HG02970 (cell line): ENCODE measurements at regions not wholly inside any gene's neighbourhood (a gene's known extent, or its start where the extent isn't known, plus 50 kb on each side); places are given as distances from the start of the nearest gene placed in this dataset.
"Not testable (repeated sequence)": the region's sequence is repeated elsewhere in the genome, so short reads cannot be mapped to it uniquely, and the experiment has no call there.

Experiments used
- ATAC-seq: cut with Tn5 transposase; IDR thresholded peaks from one replicate; pipeline ENCODE4 v1.9.1; 2021; ENCODE audit warnings: mild to moderate bottlenecking, moderate library complexity, moderate number of reproducible peaks; ENCODE audit not compliant: unreplicated experiment, low FRiP score

DNA sequence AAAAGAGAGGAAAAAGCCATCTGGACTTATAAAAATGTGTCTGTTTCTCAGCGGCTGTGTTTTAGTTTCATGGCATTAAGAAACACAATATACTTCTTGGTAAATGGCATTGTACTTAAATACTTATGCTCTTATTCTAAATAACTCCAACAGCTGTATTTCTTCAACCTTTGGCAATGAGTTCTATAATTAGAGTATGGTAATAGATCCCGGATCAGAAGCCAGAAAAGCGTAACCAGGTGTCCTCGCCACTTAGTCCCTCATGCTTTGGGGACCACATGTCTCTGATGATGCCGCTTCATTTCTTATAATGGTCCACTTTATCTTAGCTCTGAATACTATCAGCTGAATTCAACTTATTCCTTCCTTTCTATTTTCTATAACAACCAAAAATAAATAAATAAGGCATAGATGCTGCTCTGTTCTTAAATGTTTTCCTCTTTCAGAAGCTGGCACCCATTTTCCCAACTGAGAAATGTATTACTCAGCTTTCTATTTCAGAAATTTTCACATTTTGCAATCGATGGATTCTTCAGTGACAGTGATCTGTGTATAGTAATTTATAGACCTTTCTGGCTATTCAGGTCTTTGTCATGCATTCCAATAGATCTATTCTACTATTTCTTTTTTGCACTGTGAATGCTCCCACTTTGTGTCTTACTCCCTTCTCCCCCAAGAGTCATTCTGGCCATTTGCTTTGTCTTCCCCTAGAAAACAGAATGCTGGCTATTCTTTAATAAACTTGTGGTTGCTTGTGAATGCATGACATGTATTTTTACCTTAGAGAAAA is 87.6 kb upstream of the KBTBD8 start:
- no peak for ATAC-seq

DNA sequence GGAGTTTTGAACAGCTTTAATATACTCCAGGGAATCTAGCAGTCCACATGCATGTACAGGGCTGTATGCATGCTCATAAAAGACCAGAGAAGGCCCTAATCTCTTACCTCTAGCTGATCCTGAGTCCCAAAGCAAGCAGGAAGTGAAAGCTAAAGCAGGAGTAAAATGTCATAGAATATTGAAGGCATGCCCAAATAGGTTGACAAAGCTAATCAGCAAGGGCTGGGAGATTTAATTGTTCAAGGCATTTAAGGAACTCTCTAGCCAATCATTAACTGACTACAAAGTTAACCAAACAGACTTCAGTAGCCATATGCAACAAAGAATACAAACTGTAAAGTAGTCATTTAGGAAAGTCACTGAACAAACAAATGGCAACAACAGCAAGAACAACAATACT is 85.8 kb upstream of the KBTBD8 start:
- no peak for ATAC-seq

DNA sequence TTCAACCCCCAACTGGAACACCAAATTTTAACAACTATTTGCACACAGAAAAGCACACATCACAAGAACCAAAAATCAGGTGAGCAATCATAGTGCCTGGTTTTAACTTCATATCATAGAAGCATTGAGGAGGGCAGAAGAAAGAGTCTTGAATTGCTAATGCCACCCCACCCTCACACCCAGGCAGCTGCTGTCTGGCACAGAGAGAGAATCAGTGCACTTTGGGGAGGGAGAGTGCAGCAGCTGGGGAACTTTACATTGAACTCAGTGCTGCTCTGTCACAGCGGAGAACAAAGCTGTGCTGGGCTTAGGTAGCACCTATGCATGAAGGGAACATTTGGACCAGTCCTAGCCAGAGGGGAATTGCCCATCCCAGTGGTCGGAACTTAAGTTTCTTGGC is 76.0 kb upstream of the KBTBD8 start:
- ATAC-seq, result no peak

DNA sequence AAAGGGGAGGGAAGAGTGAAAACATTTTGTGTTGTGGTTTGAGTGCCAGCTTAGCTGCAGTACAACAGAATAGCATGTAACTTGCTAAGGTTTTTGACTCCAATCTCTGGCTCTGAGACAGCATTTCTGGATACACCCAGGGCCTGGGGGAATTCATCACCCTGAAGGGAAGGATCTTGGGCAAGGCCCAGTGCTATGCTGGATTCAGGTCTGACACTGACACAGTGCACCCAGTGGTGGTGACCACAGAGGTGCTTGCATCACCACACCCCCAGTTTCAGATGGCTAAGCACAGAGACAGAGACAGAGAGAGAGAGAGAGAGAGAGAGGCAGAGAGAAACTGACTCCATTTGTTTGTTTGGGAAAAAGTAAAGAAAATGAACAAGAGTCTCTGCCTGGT is 74.1 kb upstream of the KBTBD8 start:
- ATAC-seq, result no peak

DNA sequence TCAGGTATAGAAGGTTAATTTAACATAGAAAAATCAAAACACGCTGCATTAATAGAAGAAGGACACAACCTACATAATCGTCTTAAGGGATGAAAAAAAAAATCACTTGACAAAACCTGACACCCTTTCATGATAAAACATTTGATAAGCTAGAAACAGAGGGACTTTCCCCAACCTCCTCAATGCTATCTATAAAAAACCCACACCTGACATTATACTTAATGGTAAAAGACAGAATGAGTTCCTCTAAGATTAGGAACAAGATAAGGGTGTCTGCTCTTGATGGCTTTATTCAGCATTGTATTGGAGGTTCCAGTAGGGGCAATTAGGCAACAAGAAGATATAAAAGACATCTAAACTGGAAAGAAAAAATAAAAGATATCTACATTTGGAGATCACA is 69.9 kb upstream of the KBTBD8 start:
- no peak for ATAC-seq

DNA sequence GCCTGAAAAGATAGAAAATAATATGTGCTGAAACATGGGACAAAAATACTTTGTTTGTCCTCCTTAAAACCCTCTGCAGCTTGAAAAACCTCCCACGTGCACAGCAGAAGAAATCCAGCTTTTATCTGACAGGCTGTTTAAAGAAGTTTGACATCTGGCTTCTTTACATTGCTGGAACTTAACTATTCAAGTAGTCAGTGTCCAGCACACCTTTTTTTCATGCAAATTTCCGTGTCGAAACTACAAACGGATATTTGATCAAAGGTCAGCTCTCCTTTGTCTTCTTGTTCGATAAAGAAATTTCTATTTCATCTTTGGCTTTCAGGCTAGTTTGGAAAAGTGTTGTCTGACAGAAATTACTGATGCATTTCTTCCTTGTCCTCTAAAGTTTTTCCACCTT is 66.8 kb upstream of the KBTBD8 start:
- ATAC-seq, result no peak

DNA sequence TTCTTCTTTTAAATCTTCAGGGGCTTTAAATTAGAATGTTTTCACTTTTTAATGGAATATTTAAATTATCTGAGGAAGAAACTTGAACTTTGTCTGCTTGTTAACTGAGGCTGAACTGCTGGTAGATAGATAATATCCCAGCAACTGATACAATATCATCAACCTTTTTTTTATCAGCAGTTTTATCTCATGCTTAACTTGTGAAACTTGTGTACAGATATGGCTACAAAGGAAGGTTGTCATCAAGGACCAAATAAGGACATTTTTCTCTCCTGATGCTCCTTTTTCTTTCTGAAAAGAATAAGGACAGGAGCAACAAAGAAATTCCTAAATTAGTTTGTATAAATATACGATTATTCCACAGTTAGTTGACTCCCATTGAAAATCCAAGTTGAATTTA is 66.4 kb upstream of the KBTBD8 start:
- no peak for ATAC-seq

DNA sequence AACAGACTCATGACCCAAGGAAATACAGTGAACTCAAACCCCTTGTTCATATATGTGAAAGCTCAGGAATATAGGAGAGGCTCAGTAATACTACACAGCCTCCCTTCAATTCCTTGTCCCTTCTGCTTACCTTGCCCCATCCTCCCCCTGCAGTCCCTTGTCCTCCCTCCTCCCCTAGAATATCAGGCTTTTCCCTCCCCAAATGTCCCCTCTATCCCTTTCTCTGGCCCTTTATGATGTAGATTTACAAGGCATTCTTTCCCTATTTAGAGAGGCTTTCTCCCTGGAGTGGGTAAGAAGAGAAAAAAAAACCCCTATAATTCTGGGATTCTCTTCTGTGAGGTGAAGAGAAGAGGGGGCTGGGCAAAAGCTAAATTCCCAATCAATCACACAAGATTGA is 64.9 kb upstream of the KBTBD8 start:
- ATAC-seq, result no peak

DNA sequence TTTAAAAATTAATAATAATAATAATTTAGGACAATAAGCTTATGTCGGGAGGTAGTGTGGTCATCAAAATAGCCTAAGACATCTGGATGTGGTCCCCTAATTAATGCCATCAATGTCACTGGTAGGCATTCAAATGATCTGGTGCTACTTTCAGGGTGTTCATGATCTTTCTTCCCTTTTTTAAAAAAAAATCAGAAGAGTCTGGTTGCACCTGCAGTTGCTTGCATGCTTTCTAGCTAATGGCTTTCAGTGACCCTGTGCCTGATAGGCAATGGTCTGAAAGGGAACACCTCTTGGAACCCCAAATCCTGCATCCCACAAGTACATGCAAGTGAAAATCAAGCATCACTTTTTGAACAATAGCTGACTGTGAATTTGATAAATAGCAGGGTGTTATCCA is 64.1 kb upstream of the KBTBD8 start:
- no peak for ATAC-seq

DNA sequence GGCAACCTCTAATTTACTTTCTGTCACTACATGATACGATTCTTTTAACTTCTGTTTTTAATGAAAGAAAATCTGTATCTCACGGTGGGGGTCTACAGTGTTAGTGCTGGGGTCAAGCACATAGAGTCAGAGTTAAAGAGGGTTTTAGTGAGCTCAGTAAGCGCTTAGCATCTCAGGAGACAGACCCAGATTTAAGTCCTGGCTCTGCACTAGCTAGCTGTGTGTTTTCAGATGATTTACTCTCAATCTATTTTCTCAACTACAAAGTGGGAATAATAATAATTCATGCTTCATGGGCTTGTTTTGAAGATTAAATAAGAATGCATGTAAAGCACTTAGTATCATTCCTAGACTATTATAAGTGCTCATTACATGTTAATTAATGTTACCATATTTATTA is 63.4 kb upstream of the KBTBD8 start:
- no peak for ATAC-seq

DNA sequence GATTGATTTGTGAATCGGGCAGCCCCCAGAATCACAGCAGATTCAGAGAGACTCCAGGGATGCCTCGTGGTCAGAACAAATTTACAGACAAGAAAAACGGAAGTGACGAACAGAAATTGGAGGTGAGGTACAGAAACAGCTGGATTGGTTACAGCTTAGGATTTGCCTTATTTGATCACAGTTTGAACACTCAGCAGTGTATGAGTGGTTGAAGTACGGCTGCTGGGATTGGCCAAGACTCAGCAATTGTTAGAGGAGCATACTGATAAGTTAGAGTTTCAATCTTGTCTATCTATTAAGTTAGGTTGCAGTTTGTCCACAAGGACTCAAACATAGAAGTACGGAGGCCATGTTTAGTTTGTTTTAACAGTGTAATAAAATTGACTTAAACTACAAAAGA is 61.1 kb upstream of the KBTBD8 start:
- ATAC-seq, result not testable (repeated sequence)

DNA sequence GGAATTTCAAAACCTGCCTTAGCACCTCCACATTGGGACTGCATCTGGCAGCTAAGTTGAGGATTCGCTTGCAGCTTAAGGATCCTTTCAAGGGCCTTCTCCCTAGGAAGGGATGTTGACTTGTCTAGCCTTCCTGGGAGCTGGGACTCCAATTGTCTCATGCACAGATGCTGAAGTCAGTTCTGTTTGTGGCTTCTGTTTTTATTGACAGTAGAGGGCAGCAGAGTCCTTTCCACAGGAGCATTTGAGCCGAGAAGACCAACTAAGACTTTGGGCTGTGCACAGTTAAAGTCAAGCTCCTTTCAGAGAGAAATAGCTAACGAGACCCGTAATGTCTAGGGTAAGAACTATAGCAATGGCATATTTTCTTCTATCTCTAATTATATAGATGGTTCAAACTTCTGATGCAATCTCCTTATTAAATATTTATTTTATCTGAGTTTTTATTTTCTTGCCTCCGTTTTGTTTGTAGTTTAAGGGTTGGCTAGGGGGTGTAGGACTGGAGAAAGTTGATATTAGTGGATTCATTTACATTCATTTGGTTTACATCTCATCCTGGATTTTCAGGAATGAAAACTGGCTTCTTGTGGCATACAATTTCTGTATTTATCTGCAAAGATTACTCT is 59.7 kb upstream of the KBTBD8 start:
- no peak for ATAC-seq

DNA sequence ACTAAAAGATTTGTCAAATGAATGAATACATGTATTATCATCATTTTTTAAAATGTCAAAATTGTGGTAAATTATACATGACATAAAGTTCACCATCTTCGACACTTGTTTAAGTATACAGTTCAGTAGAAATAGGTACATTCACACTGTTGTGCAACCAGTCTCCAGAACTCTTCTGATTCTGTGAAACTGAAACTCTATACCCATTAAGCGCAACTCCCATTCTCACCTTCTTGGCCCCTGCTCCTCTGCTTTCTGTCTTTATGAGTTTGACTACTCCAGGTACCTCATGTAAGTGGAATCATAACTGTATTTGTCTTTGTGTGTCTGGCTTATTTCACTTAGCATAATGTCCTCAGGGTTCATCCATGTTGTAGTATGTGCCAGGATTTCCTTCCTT is 50.1 kb upstream of the KBTBD8 start:
- ATAC-seq, result no peak
